Sigmoid colon (tissue), 4 donors: ENCODE measurements at regions not wholly inside any gene's neighbourhood (a gene's known extent, or its start where the extent isn't known, plus 50 kb on each side); places are given as distances from the start of the nearest gene placed in this dataset.

ENCODE experiments used
- EP300 ChIP-seq, 4 donors: sonication (generic); formaldehyde crosslinking; IDR thresholded peaks; one replicate each; pipeline ENCODE4 v1.6.1; 2017; ENCODE audit warnings: antibody characterized with exemption in 4 of 4
- POLR2A ChIP-seq, 2 donors: fragments of 450-650 bp; IDR thresholded peaks; one replicate each; pipeline ENCODE4 v1.6.1; 2016; ENCODE audit warnings: antibody characterized with exemption in 2 of 2, mild to moderate bottlenecking in 2 of 2, moderate library complexity in 2 of 2
- POLR2AphosphoS5 ChIP-seq, 4 donors: sonication (generic); formaldehyde crosslinking; IDR thresholded peaks; one replicate each; pipeline ENCODE4 v1.6.1; 2017; ENCODE audit warnings: antibody characterized with exemption in 4 of 4
- TF ChIP-seq, protein P1 (sequence below), 4 experiments: fragments of 450-650 bp in 3 of 4; fragments of 200-600 bp in 1 of 4; IDR thresholded peaks; one replicate each; pipeline ENCODE4 v1.5.1; 2016 to 2019; ENCODE audit warnings: antibody characterized with exemption in 4 of 4, mild to moderate bottlenecking in 3 of 4, moderate library complexity in 2 of 4

DNA sequence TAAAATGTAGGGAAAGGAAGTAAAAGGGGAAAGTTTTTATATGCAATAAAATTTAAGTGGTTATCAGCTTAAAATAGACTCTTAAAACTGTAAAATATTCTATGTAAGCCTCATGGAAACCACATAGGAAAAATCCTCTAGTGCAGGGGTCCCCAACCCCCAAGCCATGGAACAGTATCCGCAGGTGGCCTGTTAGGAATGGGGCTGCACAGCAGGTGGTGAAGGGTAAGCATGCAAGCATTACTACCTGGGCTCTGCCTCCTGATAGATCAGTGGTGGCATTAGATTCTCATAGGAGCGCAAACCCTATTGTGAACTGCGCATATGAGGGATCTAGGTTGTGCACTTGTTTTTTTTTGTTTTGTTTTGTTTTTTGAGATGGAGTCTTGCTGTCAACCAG lies 1409.3 kb upstream of the CDH2 start:
- TF ChIP-seq POLR2A (IDR thresholded peaks at IDR 0.05), result no peak
- TF ChIP-seq POLR2AphosphoS5 (IDR thresholded peaks at IDR 0.05), result no peak
- TF ChIP-seq, protein P1, sequence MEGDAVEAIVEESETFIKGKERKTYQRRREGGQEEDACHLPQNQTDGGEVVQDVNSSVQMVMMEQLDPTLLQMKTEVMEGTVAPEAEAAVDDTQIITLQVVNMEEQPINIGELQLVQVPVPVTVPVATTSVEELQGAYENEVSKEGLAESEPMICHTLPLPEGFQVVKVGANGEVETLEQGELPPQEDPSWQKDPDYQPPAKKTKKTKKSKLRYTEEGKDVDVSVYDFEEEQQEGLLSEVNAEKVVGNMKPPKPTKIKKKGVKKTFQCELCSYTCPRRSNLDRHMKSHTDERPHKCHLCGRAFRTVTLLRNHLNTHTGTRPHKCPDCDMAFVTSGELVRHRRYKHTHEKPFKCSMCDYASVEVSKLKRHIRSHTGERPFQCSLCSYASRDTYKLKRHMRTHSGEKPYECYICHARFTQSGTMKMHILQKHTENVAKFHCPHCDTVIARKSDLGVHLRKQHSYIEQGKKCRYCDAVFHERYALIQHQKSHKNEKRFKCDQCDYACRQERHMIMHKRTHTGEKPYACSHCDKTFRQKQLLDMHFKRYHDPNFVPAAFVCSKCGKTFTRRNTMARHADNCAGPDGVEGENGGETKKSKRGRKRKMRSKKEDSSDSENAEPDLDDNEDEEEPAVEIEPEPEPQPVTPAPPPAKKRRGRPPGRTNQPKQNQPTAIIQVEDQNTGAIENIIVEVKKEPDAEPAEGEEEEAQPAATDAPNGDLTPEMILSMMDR (IDR thresholded peaks at IDR 0.05), result no peak
- no peak for TF ChIP-seq EP300 (IDR thresholded peaks at IDR 0.05)
